22Rv1 (cell line): ENCODE measurements at regions not wholly inside any gene's neighbourhood (a gene's known extent, or its start where the extent isn't known, plus 50 kb on each side); places are given as distances from the start of the nearest gene placed in this dataset.

Source experiments
- CTCF ChIP-seq: fragments of 450-650 bp; IDR thresholded peaks from 2 replicates; pipeline ENCODE4 v1.5.1; 2017; ENCODE audit warnings: mild to moderate bottlenecking
- ZFX ChIP-seq: fragments of 450-650 bp; IDR thresholded peaks from 2 replicates; pipeline ENCODE4 v1.6.1; 2017; ENCODE audit warnings: antibody characterized with exemption, borderline replicate concordance

GRCh38 chr6:21780141-21780540 lies 186.6 kb downstream of the SOX4 start:
- TF ChIP-seq CTCF: no peak
- no peak for TF ChIP-seq ZFX
